ENCODE measurements at regions not wholly inside any gene's neighbourhood (a gene's known extent, or its start where the extent isn't known, plus 50 kb on each side); places are given as distances from the start of the nearest gene placed in this dataset.

DNA sequence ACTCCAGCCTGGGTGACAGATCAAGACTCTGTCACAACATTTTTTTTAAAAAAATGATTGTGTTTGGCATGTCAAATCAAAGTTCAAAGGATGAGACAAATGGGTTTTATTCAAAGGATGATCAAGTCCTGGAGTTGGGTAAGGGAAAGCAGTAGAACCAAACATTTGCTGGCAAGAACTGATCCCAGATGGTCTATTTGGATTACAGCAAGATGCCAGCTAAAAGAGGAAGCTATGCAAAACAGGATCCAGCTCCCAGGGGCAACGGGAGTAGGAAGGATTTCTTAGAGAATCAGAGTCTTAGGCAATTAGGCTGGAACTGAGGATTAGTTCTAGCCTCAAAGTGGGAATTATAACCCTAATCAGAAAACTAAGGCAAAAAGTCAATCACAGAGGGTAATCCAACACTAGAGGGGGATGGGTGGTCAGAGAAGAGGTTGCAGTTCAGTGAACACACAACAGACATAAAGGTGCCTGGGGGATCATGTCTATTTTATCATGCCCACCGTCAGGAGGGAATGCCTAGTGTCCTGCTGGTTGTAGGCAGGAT, 133.0 kb upstream of the PLS3 start:
- no peaks in the 10 kb centered on the region for H4K20me1 ChIP-seq (ENCODE audit: control insufficient read depth, insufficient read depth)
- BruUV-seq (replicated peaks) = no TSS peak
- H3K27ac ChIP-seq (ENCODE audit: control insufficient read depth, insufficient read depth) = no peak overlapping the region
- no peaks in the 10 kb centered on the region for H3K27me3 ChIP-seq (replicated peaks in 1 of 2; ENCODE audit: control insufficient read depth in 2 of 2, insufficient read depth in 2 of 2, low read length in 1 of 2)
- ChIA-PET CTCF (interaction anchor here (1.5 kb wide), 1 partner anchor 8 kb away, joined by 3 read pairs; no protein-coding TSS in a partner anchor), RAD21 (ENCODE audit: unreplicated experiment) (no interaction called here), SMC1A (ENCODE audit: uncharacterized antibody, unreplicated experiment) (interaction anchor here (0.6 kb wide), 1 partner anchor 85 kb away, joined by 3 read pairs; no protein-coding TSS in a partner anchor), POLR2A (no interaction called here)
- DNase-seq (ENCODE audit: low read depth, low spot score) (no peak), ATAC-seq (no peak), FAIRE-seq (no peak)
- in situ Hi-C loops (cut with MboI) (no loop called here), intact Hi-C loops (cut with micrococcal nuclease; ENCODE audit: unreplicated experiment) (no loop called here)
- H3K4me1 ChIP-seq (ENCODE audit: control insufficient read depth, insufficient read depth, low read length) = no peaks in the 10 kb centered on the region
- H3K9ac ChIP-seq (ENCODE audit: control insufficient read depth, insufficient read depth, low read length) = no peak overlapping the region
- H3K9me3 ChIP-seq (replicated peaks; ENCODE audit: control insufficient read depth, insufficient read depth, low read length) = no peaks in the 10 kb centered on the region; the same call in 2 of the 3 replicates
- no peaks in the 10 kb centered on the region for H3K36me3 ChIP-seq (ENCODE audit: control insufficient read depth in 2 of 2, insufficient read depth in 2 of 2, low read length in 1 of 2)
- H2AFZ ChIP-seq (ENCODE audit: control insufficient read depth, low read depth, low read length) = no peak overlapping the region
- no peak overlapping the region for H3K4me2 ChIP-seq (ENCODE audit: control insufficient read depth, insufficient read depth)
- no peak overlapping the region for H3K4me3 ChIP-seq
- H3K79me2 ChIP-seq (ENCODE audit: control insufficient read depth, insufficient read depth, low read length) = no peaks in the 10 kb centered on the region
- WGBS (ENCODE audit: insufficient coverage, insufficient replicate concordance, low lambda C conversion rate, missing lambda C conversion rate) = 2% methylated on average over 2 of the region's 2 CpGs
- TF ChIP-seq TBL1XR1 (IDR thresholded peaks at IDR 0.05; ENCODE audit: low read depth, low read length) (no peak), GABPA (IDR thresholded peaks at IDR 0.05; ENCODE audit: low read depth) (no peak), CREB1 (IDR thresholded peaks at IDR 0.05; ENCODE audit: low read depth) (no peak), SREBF2 (IDR thresholded peaks at IDR 0.05; ENCODE audit: low read length) (no peak), CBFB (IDR thresholded peaks at IDR 0.05; ENCODE audit: low read depth) (no peak), RBBP5 (conservative IDR thresholded peaks at IDR 0.05) (no peak), ETV6 (conservative IDR thresholded peaks at IDR 0.05 in 1 of 2, IDR thresholded peaks at IDR 0.05 in 1 of 2; ENCODE audit: borderline replicate concordance in 1 of 2, low read depth in 1 of 2) (no peak), ZNF207 (IDR thresholded peaks at IDR 0.05; ENCODE audit: borderline replicate concordance) (no peak), MYB (IDR thresholded peaks at IDR 0.05; ENCODE audit: borderline replicate concordance, low read depth, low read length) (no peak), JUND (IDR thresholded peaks at IDR 0.05; ENCODE audit: low read depth, low read length) (no peak), NR2F1 (conservative IDR thresholded peaks at IDR 0.05) (no peak)
- TF ChIP-seq, protein P1, sequence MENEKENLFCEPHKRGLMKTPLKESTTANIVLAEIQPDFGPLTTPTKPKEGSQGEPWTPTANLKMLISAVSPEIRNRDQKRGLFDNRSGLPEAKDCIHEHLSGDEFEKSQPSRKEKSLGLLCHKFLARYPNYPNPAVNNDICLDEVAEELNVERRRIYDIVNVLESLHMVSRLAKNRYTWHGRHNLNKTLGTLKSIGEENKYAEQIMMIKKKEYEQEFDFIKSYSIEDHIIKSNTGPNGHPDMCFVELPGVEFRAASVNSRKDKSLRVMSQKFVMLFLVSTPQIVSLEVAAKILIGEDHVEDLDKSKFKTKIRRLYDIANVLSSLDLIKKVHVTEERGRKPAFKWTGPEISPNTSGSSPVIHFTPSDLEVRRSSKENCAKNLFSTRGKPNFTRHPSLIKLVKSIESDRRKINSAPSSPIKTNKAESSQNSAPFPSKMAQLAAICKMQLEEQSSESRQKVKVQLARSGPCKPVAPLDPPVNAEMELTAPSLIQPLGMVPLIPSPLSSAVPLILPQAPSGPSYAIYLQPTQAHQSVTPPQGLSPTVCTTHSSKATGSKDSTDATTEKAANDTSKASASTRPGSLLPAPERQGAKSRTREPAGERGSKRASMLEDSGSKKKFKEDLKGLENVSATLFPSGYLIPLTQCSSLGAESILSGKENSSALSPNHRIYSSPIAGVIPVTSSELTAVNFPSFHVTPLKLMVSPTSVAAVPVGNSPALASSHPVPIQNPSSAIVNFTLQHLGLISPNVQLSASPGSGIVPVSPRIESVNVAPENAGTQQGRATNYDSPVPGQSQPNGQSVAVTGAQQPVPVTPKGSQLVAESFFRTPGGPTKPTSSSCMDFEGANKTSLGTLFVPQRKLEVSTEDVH (IDR thresholded peaks at IDR 0.05; ENCODE audit: low read depth, partially characterized antibody) = no peak
- TF ChIP-seq, protein P2, sequence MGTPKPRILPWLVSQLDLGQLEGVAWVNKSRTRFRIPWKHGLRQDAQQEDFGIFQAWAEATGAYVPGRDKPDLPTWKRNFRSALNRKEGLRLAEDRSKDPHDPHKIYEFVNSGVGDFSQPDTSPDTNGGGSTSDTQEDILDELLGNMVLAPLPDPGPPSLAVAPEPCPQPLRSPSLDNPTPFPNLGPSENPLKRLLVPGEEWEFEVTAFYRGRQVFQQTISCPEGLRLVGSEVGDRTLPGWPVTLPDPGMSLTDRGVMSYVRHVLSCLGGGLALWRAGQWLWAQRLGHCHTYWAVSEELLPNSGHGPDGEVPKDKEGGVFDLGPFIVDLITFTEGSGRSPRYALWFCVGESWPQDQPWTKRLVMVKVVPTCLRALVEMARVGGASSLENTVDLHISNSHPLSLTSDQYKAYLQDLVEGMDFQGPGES (IDR thresholded peaks at IDR 0.05) = no peak
- TF ChIP-seq, protein P3, sequence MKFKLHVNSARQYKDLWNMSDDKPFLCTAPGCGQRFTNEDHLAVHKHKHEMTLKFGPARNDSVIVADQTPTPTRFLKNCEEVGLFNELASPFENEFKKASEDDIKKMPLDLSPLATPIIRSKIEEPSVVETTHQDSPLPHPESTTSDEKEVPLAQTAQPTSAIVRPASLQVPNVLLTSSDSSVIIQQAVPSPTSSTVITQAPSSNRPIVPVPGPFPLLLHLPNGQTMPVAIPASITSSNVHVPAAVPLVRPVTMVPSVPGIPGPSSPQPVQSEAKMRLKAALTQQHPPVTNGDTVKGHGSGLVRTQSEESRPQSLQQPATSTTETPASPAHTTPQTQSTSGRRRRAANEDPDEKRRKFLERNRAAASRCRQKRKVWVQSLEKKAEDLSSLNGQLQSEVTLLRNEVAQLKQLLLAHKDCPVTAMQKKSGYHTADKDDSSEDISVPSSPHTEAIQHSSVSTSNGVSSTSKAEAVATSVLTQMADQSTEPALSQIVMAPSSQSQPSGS (IDR thresholded peaks at IDR 0.05; ENCODE audit: low read length) = no peak
- TF ChIP-seq, protein P4, sequence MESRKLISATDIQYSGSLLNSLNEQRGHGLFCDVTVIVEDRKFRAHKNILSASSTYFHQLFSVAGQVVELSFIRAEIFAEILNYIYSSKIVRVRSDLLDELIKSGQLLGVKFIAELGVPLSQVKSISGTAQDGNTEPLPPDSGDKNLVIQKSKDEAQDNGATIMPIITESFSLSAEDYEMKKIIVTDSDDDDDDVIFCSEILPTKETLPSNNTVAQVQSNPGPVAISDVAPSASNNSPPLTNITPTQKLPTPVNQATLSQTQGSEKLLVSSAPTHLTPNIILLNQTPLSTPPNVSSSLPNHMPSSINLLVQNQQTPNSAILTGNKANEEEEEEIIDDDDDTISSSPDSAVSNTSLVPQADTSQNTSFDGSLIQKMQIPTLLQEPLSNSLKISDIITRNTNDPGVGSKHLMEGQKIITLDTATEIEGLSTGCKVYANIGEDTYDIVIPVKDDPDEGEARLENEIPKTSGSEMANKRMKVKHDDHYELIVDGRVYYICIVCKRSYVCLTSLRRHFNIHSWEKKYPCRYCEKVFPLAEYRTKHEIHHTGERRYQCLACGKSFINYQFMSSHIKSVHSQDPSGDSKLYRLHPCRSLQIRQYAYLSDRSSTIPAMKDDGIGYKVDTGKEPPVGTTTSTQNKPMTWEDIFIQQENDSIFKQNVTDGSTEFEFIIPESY (IDR thresholded peaks at IDR 0.05) = no peak
